GM20000 (cell line): ENCODE measurements at regions not wholly inside any gene's neighbourhood (a gene's known extent, or its start where the extent isn't known, plus 50 kb on each side); places are given as distances from the start of the nearest gene placed in this dataset.

Source experiments
- DNase-seq: peaks from one replicate; pipeline ENCODE4 v3.0.0; 2012; ENCODE audit warnings: low spot score
- TF ChIP-seq, protein P1 (sequence below): IDR thresholded peaks from 2 replicates; pipeline ENCODE4 v1.5.1; 2012; ENCODE audit warnings: mild to moderate bottlenecking, control low read depth; ENCODE audit errors: extremely low read depth, missing control alignments

DNA sequence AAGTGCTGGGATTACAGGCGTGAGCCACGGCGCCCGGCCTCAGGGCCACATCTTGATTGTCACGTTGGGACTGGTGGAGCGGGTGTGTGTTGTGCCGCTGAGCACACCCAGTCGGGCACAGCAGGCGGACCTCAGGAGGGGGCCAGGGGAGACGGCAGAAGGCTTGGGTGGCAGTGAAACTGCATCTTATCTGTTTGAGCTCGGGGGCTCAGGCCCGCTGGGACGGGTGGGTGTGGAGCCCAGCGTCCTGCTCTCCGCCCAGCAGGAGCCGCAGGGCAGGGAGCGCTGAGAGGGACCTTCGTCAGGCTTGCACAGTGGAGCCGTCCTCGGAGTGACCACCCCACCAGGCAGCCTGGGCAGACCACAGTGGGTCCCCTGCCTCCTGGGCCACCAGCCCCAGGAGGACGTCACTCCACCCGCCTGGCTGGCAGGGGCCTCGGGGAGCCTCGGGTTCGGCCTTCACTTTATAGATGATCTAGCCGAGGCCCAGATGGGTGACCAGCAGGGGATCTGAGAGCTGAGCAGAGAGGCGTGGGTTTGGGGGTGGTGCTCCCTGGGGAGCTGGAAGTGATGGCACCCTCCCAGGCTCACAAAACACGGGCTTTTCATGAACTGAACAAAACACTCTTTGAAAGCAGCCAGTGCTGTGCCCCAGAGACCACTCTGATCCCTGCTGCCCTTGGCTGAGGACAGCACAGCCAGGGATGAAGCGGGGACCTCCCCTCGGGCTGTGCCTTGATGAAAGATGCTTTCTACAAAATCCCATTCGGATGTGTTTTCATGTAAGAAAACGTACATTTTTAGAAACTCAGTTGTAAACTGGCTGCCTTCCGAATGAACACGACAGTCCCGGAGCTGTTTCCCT is 181.1 kb downstream of the SEC14L1 start:
- DNase-seq = no peak
- TF ChIP-seq, protein P1, sequence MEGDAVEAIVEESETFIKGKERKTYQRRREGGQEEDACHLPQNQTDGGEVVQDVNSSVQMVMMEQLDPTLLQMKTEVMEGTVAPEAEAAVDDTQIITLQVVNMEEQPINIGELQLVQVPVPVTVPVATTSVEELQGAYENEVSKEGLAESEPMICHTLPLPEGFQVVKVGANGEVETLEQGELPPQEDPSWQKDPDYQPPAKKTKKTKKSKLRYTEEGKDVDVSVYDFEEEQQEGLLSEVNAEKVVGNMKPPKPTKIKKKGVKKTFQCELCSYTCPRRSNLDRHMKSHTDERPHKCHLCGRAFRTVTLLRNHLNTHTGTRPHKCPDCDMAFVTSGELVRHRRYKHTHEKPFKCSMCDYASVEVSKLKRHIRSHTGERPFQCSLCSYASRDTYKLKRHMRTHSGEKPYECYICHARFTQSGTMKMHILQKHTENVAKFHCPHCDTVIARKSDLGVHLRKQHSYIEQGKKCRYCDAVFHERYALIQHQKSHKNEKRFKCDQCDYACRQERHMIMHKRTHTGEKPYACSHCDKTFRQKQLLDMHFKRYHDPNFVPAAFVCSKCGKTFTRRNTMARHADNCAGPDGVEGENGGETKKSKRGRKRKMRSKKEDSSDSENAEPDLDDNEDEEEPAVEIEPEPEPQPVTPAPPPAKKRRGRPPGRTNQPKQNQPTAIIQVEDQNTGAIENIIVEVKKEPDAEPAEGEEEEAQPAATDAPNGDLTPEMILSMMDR = no peak

DNA sequence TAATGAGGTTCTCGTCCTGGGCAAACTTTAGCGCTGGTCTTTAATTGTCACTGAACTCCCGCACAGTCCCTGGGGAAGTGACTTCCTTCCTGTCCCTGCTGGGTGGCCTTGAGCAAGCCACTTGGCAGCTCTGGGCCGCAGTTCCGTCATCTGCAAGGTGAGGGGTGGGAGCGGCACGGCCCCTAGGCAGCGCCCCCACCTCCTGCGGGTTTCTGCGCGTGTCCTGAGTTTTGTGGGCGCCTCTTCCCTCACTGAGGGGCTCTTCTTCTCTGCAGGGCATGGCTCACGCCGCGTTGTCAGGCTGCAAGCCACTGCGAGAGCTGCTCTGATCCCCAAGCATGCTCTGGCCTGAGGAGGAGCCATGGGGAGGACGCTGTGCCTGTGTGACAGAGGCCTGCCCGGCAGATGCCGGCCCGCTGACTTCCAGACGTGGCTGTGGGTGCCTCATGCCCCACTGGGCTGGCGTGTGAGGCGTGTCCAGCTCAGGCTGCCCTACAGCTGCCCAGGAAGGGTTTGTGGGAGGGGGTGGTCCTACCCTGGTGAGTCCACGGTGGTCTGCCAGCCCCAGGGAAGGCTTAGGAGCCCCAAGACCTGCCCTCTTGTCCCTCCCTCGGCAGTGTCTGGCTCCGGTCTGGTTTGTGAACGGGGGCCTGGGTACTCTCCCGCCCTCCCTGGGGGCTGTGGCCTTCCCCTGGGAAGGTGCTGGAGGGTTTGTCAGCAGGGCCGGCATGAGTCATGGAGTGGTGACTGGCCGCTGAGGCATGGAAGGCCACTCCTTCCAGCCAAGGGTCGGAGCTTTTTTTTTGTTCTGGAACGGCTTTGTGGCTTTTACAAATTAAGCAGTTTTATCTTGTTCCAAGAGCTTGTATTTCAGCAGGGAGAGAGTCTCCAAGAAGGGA is 182.0 kb downstream of the SEC14L1 start:
- DNase-seq = peak; percentile 43
- TF ChIP-seq, protein P1 = no peak

DNA sequence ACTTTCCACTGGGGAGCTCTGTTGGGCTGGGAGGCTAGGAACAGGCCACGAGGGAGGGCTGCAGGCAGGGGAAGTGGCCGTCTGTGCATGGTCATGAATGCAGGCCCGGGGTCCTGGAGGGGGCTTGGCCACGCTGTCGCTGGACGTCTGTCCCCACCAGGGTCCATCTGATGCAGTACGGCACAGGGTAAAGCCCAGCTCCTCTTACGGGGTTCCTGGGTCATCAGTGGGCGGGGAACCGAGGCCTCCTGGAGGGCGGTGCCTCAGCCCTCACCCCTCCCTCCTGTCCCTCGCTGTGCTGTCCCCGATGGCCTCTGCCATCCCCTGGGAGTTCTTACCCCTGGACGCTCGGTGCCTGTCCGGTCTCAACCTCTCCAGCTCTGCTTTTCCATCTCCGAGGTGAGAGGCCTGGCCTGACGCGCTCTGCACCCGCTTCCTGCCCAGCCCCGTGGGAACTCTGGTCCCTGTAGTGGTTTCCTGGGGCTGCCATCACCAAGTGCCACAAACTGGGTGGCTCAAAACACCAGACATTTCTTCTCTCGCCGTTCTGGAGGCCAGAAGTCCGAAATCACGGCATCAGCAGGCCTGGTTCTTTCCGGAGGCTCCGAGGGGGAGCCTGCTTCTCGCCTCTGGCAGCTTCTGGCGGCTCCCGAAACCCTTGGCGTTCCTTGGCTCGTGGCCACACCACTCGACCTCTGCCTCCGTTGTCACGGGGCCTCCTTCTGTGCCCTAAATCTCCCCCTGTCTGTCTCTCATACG is 182.8 kb downstream of the SEC14L1 start:
- TF ChIP-seq, protein P1 = no peak
- DNase-seq = peak; percentile 55

GRCh38 chr17:77324227-77324626 is 183.5 kb downstream of the SEC14L1 start:
- TF ChIP-seq, protein P1 = no peak
- no peak for DNase-seq

- TF ChIP-seq, protein P1 = no peak
- no peak for DNase-seq
Observed at GRCh38 chr17:77325577-77326075, 184.9 kb downstream of the SEC14L1 start.

DNA sequence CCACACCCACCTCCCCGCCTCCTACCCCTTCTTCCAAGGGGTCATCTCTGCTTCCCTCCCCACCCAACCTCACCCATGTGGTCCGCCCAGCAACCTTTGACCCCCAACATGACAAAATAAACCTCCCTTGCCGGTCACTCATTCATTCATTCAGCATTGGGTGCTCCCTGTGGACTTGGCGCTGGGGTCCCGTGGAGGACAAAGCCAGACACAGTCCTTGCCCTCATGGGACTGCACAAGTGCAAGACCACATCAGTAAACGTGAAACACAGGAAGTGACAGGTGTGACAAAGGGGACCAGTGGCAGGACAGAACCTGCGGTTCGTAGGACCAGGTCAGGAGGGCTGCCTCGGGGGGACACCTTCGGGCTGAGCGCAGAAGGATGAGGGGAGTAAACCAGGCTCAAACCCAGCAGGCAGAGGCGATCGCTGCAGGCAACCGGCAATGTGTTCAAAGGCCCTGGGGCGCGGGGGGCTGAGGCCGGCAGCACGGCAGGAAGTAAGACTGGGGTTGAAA is 185.4 kb downstream of the SEC14L1 start:
- TF ChIP-seq, protein P1 = no peak

More for the DNA sequence above, 185.4 kb downstream of the SEC14L1 start:
- DNase-seq = no peak
